ENCODE measurements at regions not wholly inside any gene's neighbourhood (a gene's known extent, or its start where the extent isn't known, plus 50 kb on each side); places are given as distances from the start of the nearest gene placed in this dataset.

GRCh38 chr7:23925088-23925487 is 215.1 kb downstream of the STK31 start:
- TF ChIP-seq, protein P1, sequence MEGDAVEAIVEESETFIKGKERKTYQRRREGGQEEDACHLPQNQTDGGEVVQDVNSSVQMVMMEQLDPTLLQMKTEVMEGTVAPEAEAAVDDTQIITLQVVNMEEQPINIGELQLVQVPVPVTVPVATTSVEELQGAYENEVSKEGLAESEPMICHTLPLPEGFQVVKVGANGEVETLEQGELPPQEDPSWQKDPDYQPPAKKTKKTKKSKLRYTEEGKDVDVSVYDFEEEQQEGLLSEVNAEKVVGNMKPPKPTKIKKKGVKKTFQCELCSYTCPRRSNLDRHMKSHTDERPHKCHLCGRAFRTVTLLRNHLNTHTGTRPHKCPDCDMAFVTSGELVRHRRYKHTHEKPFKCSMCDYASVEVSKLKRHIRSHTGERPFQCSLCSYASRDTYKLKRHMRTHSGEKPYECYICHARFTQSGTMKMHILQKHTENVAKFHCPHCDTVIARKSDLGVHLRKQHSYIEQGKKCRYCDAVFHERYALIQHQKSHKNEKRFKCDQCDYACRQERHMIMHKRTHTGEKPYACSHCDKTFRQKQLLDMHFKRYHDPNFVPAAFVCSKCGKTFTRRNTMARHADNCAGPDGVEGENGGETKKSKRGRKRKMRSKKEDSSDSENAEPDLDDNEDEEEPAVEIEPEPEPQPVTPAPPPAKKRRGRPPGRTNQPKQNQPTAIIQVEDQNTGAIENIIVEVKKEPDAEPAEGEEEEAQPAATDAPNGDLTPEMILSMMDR (IDR thresholded peaks at IDR 0.05): no peak
- no peak for TF ChIP-seq POLR2A (IDR thresholded peaks at IDR 0.05)
